Body of pancreas (tissue), 4 donors: ENCODE measurements at regions not wholly inside any gene's neighbourhood (a gene's known extent, or its start where the extent isn't known, plus 50 kb on each side); places are given as distances from the start of the nearest gene placed in this dataset.

ENCODE experiments used
- ATAC-seq: fragments of 150-250 bp; one replicate; pipeline ENCODE4 v1.9.1; 2016
- DNase-seq, 4 donors: peaks; one replicate each; pipeline ENCODE4 v3.0.0-alpha.2; 2019
- H3K27ac ChIP-seq, 4 donors: fragments of 200-600 bp; sonication (generic); 1 replicate in 3 of 4; 2 replicates in 1 of 4; pipeline versions ENCODE4 v1.5.1 to v1.6.1; 2016 to 2019; ENCODE audit warnings: mild to moderate bottlenecking in 1 of 4, mixed read lengths in 1 of 4, moderate library complexity in 1 of 4
- H3K27me3 ChIP-seq, 2 donors: fragments of 200-600 bp; sonication (generic); one replicate each; pipeline ENCODE4 v1.6.0; 2016; ENCODE audit warnings: mild to moderate bottlenecking in 1 of 2
- H3K36me3 ChIP-seq, 2 donors: fragments of 200-600 bp; sonication (generic); replicated peaks in 1 of 2; 2 replicates each; pipeline ENCODE4 v1.5.1; 2016; ENCODE audit warnings: low read depth in 2 of 2; ENCODE audit not compliant: insufficient read depth in 1 of 2
- H3K4me1 ChIP-seq: fragments of 200-600 bp; sonication (generic); one replicate; pipeline ENCODE4 v1.6.0; 2016
- H3K4me3 ChIP-seq, 2 donors: fragments of 200-600 bp; sonication (generic); 1 replicate in 1 of 2; 2 replicates in 1 of 2; pipeline ENCODE4 v1.5.1; 2016 to 2019
- H3K9me3 ChIP-seq, 3 donors: fragments of 200-600 bp; sonication (generic); 1 replicate in 2 of 3; 2 replicates in 1 of 3; pipeline ENCODE4 v1.5.1; 2016
- POLR2A ChIP-seq, 3 donors: fragments of 450-650 bp; IDR thresholded peaks; one replicate each; pipeline ENCODE4 v1.6.1; 2016; ENCODE audit warnings: antibody characterized with exemption in 3 of 3, mild to moderate bottlenecking in 2 of 3
- WGBS, 2 donors: methylation state at CpG; one replicate each; pipeline ENCODE4 v1.1.5; 2017; 5-methylcytosine and 5-hydroxymethylcytosine counted together
- intact Hi-C: fragments of 100-400 bp; cut with DNase I; formaldehyde crosslinking; loops from one replicate; pipeline ENCODE4 v1.15.1; 2023
- TF ChIP-seq, protein P1 (sequence below), 7 experiments: fragments of 450-650 bp in 4 of 7; fragments of 200-600 bp in 3 of 7; sonication (generic) in 3 of 7; IDR thresholded peaks; one replicate each; pipeline ENCODE4 v1.5.1; 2016 to 2019; ENCODE audit warnings: antibody characterized with exemption in 7 of 7

DNA sequence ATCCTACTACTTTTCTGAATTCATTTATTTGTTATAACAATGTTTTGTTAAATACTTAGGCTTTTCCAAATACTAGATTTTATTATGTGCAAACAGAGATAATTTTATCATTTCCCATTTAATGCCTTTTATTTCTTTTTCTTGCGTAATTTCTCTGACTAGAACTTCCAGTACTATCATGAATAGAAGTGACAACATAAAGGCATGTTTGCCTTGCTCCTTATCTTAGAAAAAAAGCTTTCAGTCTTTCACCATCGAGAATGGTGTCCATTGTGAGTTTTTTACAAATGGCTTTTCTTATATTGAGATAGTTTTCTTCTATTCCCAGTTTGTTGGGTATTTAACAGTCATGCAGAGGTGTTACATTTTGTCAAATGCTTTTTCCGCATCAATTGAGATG, 453.1 kb upstream of the ZP4 start:
- WGBS, 2 donors: 44 to 45% methylated on average over 3 of the region's 3 CpGs
- Histone ChIP-seq H3K9me3 (no peaks in the 10 kb centered on the region), H3K36me3 (no peaks in the 10 kb centered on the region), H3K27ac (peak overlapping the region in 2 of 4 donors; percentile 4 to 32), H3K4me1 (peaks cover 22% of the 10 kb centered on the region), H3K4me3 (no peak overlapping the region), H3K27me3 (no peaks in the 10 kb centered on the region)
- TF ChIP-seq, protein P1, sequence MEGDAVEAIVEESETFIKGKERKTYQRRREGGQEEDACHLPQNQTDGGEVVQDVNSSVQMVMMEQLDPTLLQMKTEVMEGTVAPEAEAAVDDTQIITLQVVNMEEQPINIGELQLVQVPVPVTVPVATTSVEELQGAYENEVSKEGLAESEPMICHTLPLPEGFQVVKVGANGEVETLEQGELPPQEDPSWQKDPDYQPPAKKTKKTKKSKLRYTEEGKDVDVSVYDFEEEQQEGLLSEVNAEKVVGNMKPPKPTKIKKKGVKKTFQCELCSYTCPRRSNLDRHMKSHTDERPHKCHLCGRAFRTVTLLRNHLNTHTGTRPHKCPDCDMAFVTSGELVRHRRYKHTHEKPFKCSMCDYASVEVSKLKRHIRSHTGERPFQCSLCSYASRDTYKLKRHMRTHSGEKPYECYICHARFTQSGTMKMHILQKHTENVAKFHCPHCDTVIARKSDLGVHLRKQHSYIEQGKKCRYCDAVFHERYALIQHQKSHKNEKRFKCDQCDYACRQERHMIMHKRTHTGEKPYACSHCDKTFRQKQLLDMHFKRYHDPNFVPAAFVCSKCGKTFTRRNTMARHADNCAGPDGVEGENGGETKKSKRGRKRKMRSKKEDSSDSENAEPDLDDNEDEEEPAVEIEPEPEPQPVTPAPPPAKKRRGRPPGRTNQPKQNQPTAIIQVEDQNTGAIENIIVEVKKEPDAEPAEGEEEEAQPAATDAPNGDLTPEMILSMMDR (IDR thresholded peaks at IDR 0.05): no peak
- no peak for TF ChIP-seq POLR2A (IDR thresholded peaks at IDR 0.05)
- DNase-seq: no peak
- intact Hi-C loops: no loop called here
- ATAC-seq: peak; percentile 87

DNA sequence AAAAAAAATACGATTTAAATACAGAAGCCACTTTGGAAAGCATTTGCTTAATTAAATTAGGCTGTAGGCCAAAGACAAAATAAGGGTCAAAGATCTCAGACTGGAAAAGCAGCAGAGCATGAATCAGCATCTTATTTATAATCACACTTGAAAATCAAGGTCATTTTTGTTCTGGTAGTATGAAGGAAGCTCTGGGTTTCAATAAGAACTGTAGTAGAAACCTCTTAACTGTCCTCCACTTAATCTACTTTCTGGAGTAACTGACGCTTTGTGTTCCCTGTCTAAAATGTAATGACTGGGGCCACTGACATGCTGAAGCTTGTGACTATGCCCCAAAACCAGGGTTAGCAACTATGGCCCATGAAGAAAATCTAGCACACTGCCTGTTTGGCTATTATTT, 450.7 kb upstream of the ZP4 start:
- H3K4me3 ChIP-seq: no peak overlapping the region

DNA sequence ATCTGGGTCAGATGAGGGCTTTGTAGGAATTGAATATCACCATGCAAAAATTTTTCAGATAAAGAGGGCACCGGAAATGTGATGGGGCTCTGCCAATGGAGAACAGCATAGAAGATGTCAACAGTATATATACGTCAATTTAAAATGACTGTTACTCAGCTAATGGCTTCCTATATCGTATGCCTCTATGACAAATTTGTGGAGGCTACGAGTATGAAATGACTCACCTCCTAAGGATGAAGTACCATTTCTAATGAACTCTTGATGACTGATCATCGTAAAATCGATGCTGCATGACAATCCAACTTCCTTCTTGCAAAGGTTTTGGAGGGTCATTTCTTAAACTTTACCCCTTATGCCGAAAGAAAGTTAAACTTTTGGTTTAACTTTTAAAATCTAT, 450.3 kb upstream of the ZP4 start:
- Histone ChIP-seq H3K9me3 (no peaks in the 10 kb centered on the region), H3K4me3 (no peak overlapping the region)
- TF ChIP-seq, protein P1 (IDR thresholded peaks at IDR 0.05): no peak
- no peak for TF ChIP-seq POLR2A (IDR thresholded peaks at IDR 0.05)

More for the DNA sequence above, 450.7 kb upstream of the ZP4 start:
- ATAC-seq: no peak
- intact Hi-C loops: no loop called here
- no peak overlapping the region for H3K27ac ChIP-seq
- H3K27me3 ChIP-seq: no peaks in the 10 kb centered on the region
- WGBS, 2 donors: 63 to 66% methylated on average over 2 of the region's 2 CpGs
- H3K36me3 ChIP-seq: no peaks in the 10 kb centered on the region
- peaks cover 19% of the 10 kb centered on the region for H3K4me1 ChIP-seq
- no peak for TF ChIP-seq POLR2A (IDR thresholded peaks at IDR 0.05)
- TF ChIP-seq, protein P1 (IDR thresholded peaks at IDR 0.05): no peak
- no peaks in the 10 kb centered on the region for H3K9me3 ChIP-seq
- DNase-seq: no peak

DNA sequence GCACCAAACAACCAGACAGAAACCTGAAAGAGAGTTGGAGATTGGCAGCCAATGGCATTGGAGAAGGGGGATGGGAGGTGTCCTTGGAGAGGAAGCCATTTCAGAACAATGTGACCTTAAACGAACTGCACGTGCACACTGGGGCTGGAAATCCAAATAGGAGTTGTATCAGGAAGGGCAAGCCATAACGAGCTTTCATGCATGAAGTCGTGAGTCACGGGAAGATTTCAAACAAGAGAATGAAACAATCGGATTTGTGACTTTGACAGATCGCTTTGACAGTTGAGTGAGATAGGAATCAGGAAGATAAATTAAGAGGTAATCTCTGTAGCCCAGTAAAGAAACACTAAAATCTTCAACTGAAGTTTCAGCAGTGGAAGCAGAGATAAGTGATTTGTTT, 445.8 kb upstream of the ZP4 start:
- ATAC-seq: no peak
- Histone ChIP-seq H3K27ac (no peak overlapping the region), H3K27me3 (no peaks in the 10 kb centered on the region), H3K9me3 (no peaks in the 10 kb centered on the region), H3K4me3 (no peak overlapping the region), H3K36me3 (no peaks in the 10 kb centered on the region), H3K4me1 (peaks cover 30% of the 10 kb centered on the region)
- WGBS, 2 donors: 74 to 77% methylated on average over 7 of the region's 7 CpGs
- no peak for DNase-seq
- TF ChIP-seq POLR2A (IDR thresholded peaks at IDR 0.05): no peak
- TF ChIP-seq, protein P1 (IDR thresholded peaks at IDR 0.05): no peak
- intact Hi-C loops: no loop called here

More for the DNA sequence above, 450.3 kb upstream of the ZP4 start:
- 83 to 85% methylated on average over 7 of the region's 7 CpGs for WGBS, 2 donors
- H3K27me3 ChIP-seq: no peaks in the 10 kb centered on the region
- no peaks in the 10 kb centered on the region for H3K36me3 ChIP-seq
- intact Hi-C loops: no loop called here
- H3K4me1 ChIP-seq: peaks cover 16% of the 10 kb centered on the region
- ATAC-seq (no peak), DNase-seq (no peak)
- H3K27ac ChIP-seq: no peak overlapping the region

DNA sequence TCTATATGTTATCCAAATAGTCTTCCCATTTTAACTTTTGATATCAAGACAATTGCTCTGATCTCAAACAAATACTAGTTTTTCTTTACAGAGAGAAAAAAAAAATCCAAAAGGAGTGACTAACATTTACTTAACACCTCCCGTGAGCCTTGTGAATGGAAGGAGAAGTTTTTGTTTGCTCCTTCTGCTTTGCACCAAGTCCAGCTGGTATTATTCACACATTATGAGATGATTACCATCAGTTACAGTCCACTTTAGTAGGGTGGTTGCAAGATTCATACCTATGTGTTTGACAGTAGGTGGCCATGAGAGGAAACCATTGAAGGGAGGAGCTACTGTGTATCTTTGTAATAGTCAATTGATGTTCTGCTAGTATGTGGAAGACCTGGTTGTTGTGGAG, 443.4 kb upstream of the ZP4 start:
- Histone ChIP-seq H3K36me3 (no peaks in the 10 kb centered on the region), H3K4me3 (no peak overlapping the region), H3K9me3 (no peaks in the 10 kb centered on the region), H3K27ac (peak overlapping the region in 3 of 4 donors; percentile 45 to 69 (median 53)), H3K4me1 (peaks cover 37% of the 10 kb centered on the region), H3K27me3 (no peaks in the 10 kb centered on the region)
- peak; percentile 98 for ATAC-seq
- intact Hi-C loops: no loop called here
- TF ChIP-seq, protein P1 (IDR thresholded peaks at IDR 0.05): no peak
- TF ChIP-seq POLR2A (IDR thresholded peaks at IDR 0.05): no peak
- peak; percentile 18 to 64 (median 40) for DNase-seq
- WGBS, 2 donors: 27 to 31% methylated on average over 1 of the region's 1 CpG
